HepG2 (cell line): ENCODE measurements at regions not wholly inside any gene's neighbourhood (a gene's known extent, or its start where the extent isn't known, plus 50 kb on each side); places are given as distances from the start of the nearest gene placed in this dataset.

Source experiments
- BRD4 ChIP-seq: sonication (generic); formaldehyde crosslinking; IDR thresholded peaks from 2 replicates; pipeline ENCODE4 v1.4.0; 2020; ENCODE audit warnings: missing genetic modification reagents
- CREM ChIP-seq, 2 experiments: sonication (generic) in 1 of 2; formaldehyde crosslinking in 1 of 2; IDR thresholded peaks; 2 replicates each; pipeline versions ENCODE4 v1.4.0 to v1.6.1; 2016 to 2020; ENCODE audit warnings: antibody characterized with exemption in 1 of 2, mild to moderate bottlenecking in 1 of 2, missing genetic modification reagents in 1 of 2
- SP1 ChIP-seq, 2 experiments: fragments of 450-650 bp in 1 of 2; sonication (generic) in 1 of 2; formaldehyde crosslinking in 1 of 2; IDR thresholded peaks; 2 replicates each; pipeline versions ENCODE4 v1.4.0 to v1.6.1; 2016 to 2020; ENCODE audit warnings: missing genetic modification reagents in 1 of 2
- TAF1 ChIP-seq: sonication (generic); formaldehyde crosslinking; IDR thresholded peaks from 2 replicates; pipeline ENCODE4 v1.4.0; 2020; ENCODE audit warnings: missing genetic modification reagents

- no peak for TF ChIP-seq BRD4 (CRISPR knock-in tag)
- TF ChIP-seq CREM (IDR thresholded peaks at IDR 0.05), result no peak
- TF ChIP-seq CREM (CRISPR knock-in tag; IDR thresholded peaks at IDR 0.05), result no peak
- no peak for TF ChIP-seq SP1 (IDR thresholded peaks at IDR 0.05)
- TF ChIP-seq SP1 (CRISPR knock-in tag; IDR thresholded peaks at IDR 0.05), result no peak
- no peak for TF ChIP-seq TAF1 (CRISPR knock-in tag)
Observed at GRCh38 chr3:74739242-74739641, 124.8 kb upstream of the CNTN3 start.
